Left colon (tissue), 2 donors: ENCODE measurements at regions not wholly inside any gene's neighbourhood (a gene's known extent, or its start where the extent isn't known, plus 50 kb on each side); places are given as distances from the start of the nearest gene placed in this dataset.

Experiments
- ATAC-seq: fragments of 200-7000 bp; cut with Tn5 transposase; one replicate; pipeline ENCODE4 v1.9.1; 2020; ENCODE audit warnings: mild to moderate bottlenecking, moderate library complexity
- DNase-seq, 2 donors: peaks; one replicate each; pipeline ENCODE4 v3.0.0-alpha.2; 2020
- intact Hi-C, 2 donors: fragments of 100-400 bp; cut with DNase I in 1 of 2; cut with micrococcal nuclease in 1 of 2; formaldehyde crosslinking; loops; one replicate each; pipeline versions ENCODE4 v1.11.2 to v1.14.0; 2022; cut with DNase I, micrococcal nuclease
- donor health status: DM: no; HTN: no; CAD: no.
- donor health status: DM: yes; HTN: yes; CAD: no.

DNA sequence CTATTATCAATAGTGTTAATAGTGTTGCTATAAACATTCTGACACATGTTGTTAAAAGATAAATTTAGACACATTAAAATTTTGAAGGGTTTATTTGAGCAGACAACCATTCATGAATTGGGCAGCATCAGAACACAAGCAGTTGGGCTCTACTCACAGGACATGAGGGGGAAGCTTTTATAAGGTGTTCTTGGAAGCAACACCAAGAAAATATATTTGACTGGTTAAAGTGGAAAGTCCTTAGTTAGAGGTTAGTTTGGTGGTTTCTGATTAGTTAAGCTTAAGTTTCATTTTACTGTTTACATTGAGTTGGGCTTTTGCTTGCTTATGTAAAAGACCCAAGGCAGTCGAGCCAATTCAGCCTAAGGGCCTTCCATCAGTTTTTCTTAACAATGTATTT lies 220.7 kb downstream of the CD47 start:
- ATAC-seq, result no peak

GRCh38 chr3:107868449-107868848 lies 222.4 kb downstream of the CD47 start:
- intact Hi-C loops, result no loop called here
- DNase-seq (no peak), ATAC-seq (no peak)

More for the DNA sequence above, 220.7 kb downstream of the CD47 start:
- intact Hi-C loops, result no loop called here
- DNase-seq, result no peak

- intact Hi-C loops, result no loop called here
- no peak for ATAC-seq
- DNase-seq, result no peak
Measured at GRCh38 chr3:107861904-107862303, 228.9 kb downstream of the CD47 start.

GRCh38 chr3:107861422-107861821 lies 229.4 kb downstream of the CD47 start:
- ATAC-seq (no peak), DNase-seq (no peak)
- intact Hi-C loops, result no loop called here
